Glutamatergic neuron (in vitro differentiated cells): ENCODE measurements at regions not wholly inside any gene's neighbourhood (a gene's known extent, or its start where the extent isn't known, plus 50 kb on each side); places are given as distances from the start of the nearest gene placed in this dataset.

Experiments
- DNase-seq: peaks from one replicate; pipeline ENCODE4 v3.0.0; 2022
- H3K27ac Mint-ChIP-seq: one replicate; pipeline ENCODE4 v1.8.0; 2020; ENCODE audit warnings: mild to moderate bottlenecking, mixed read lengths, inconsistent platforms; ENCODE audit not compliant: unreplicated experiment
- H3K27me3 Mint-ChIP-seq: one replicate; pipeline ENCODE4 v1.8.0; 2020; ENCODE audit warnings: mild to moderate bottlenecking, moderate library complexity, mixed read lengths, inconsistent platforms; ENCODE audit not compliant: unreplicated experiment
- H3K36me3 Mint-ChIP-seq: one replicate; pipeline ENCODE4 v1.8.0; 2020; ENCODE audit warnings: mild to moderate bottlenecking, mixed read lengths, inconsistent platforms; ENCODE audit not compliant: unreplicated experiment
- H3K4me1 Mint-ChIP-seq: one replicate; pipeline ENCODE4 v1.8.0; 2020; ENCODE audit warnings: mild to moderate bottlenecking, low read depth, mixed read lengths, inconsistent platforms; ENCODE audit not compliant: unreplicated experiment
- H3K4me3 Mint-ChIP-seq: one replicate; pipeline ENCODE4 v1.8.0; 2020; ENCODE audit warnings: mild to moderate bottlenecking, mixed read lengths, inconsistent platforms; ENCODE audit not compliant: unreplicated experiment
- H3K9me3 Mint-ChIP-seq: one replicate; pipeline ENCODE4 v1.8.0; 2020; ENCODE audit warnings: mild to moderate bottlenecking, moderate library complexity, mixed read lengths, inconsistent platforms; ENCODE audit not compliant: unreplicated experiment
- CTCF ChIP-seq: fragments of 200-600 bp; sonication (generic); IDR thresholded peaks from one replicate; pipeline ENCODE4 v1.5.0; 2021; ENCODE audit not compliant: partially characterized antibody, unreplicated experiment

GRCh38 chr13:50521831-50522149 lies 321.7 kb downstream of the DLEU7 start:
- TF ChIP-seq CTCF = no peak
- Mint-ChIP-seq H3K4me1 (peaks cover 18% of the 10 kb centered on the region), H3K4me3 (no peak overlapping the region), H3K9me3 (no peaks in the 10 kb centered on the region), H3K27ac (no peak overlapping the region), H3K27me3 (no peaks in the 10 kb centered on the region), H3K36me3 (no peaks in the 10 kb centered on the region)
- DNase-seq = peak; percentile 26

- TF ChIP-seq CTCF = no peak
Measured at GRCh38 chr13:50522506-50522905, 321.0 kb downstream of the DLEU7 start.

GRCh38 chr13:50523307-50523706 lies 320.2 kb downstream of the DLEU7 start:
- no peak for TF ChIP-seq CTCF
- Mint-ChIP-seq H3K27ac (no peak overlapping the region), H3K4me3 (no peak overlapping the region), H3K9me3 (no peaks in the 10 kb centered on the region), H3K27me3 (no peaks in the 10 kb centered on the region), H3K4me1 (peaks cover 17% of the 10 kb centered on the region), H3K36me3 (no peaks in the 10 kb centered on the region)
- no peak for DNase-seq

More at GRCh38 chr13:50522506-50522905, 321.0 kb downstream of the DLEU7 start:
- H3K4me3 Mint-ChIP-seq = no peak overlapping the region
- H3K36me3 Mint-ChIP-seq = no peaks in the 10 kb centered on the region
- H3K9me3 Mint-ChIP-seq = no peaks in the 10 kb centered on the region
- no peak for DNase-seq
- no peaks in the 10 kb centered on the region for H3K27me3 Mint-ChIP-seq
- no peak overlapping the region for H3K27ac Mint-ChIP-seq
- peaks cover 16% of the 10 kb centered on the region for H3K4me1 Mint-ChIP-seq

GRCh38 chr13:50524560-50524959 lies 318.9 kb downstream of the DLEU7 start:
- DNase-seq = no peak
- H3K36me3 Mint-ChIP-seq = no peaks in the 10 kb centered on the region
- no peak overlapping the region for H3K27ac Mint-ChIP-seq
- TF ChIP-seq CTCF = no peak
- peaks cover 18% of the 10 kb centered on the region for H3K4me1 Mint-ChIP-seq
- no peaks in the 10 kb centered on the region for H3K27me3 Mint-ChIP-seq
- no peaks in the 10 kb centered on the region for H3K9me3 Mint-ChIP-seq
- H3K4me3 Mint-ChIP-seq = no peak overlapping the region

- DNase-seq = no peak
- Mint-ChIP-seq H3K4me1 (peaks cover 11% of the 10 kb centered on the region), H3K4me3 (no peak overlapping the region), H3K9me3 (no peaks in the 10 kb centered on the region), H3K27ac (no peak overlapping the region), H3K27me3 (no peaks in the 10 kb centered on the region), H3K36me3 (no peaks in the 10 kb centered on the region)
- no peak for TF ChIP-seq CTCF
Measured at GRCh38 chr13:50526661-50527071, 316.8 kb downstream of the DLEU7 start.
